ENCODE measurements at regions not wholly inside any gene's neighbourhood (a gene's known extent, or its start where the extent isn't known, plus 50 kb on each side); places are given as distances from the start of the nearest gene placed in this dataset.

DNA sequence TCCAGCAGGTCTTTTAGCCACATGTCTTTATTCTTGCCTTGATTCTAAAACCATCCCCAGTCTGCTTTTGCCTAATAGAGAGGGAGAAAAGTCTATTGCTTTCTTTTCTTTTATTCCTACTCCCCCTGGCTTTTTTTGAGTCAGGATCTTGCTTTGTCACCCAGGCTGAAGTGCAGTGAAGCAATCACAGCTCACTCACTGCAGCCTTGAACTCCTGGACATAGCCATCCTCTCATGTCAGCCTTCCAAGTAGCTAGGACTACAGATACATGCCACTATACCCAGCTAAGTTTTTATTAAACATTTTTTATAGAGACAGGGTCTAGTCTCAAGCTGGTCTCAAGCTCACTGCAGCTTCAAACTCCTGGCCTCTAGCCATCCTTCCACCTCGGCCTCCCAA lies 72.5 kb upstream of the PAXBP1 start:
- H3K9me3 ChIP-seq (ENCODE audit: low read length) = no peaks in the 10 kb centered on the region
- no peak overlapping the region for H3K4me3 ChIP-seq (ENCODE audit: low read depth, low read length, poor library complexity, severe bottlenecking)
- H3K79me2 ChIP-seq (ENCODE audit: insufficient read depth, low read length) = no peaks in the 10 kb centered on the region
- H3K4me1 ChIP-seq (ENCODE audit: insufficient read depth, low read length, severe bottlenecking) = no peaks in the 10 kb centered on the region
- no peak overlapping the region for H3K27ac ChIP-seq (ENCODE audit: low read depth, low read length, poor library complexity, severe bottlenecking)
- no peaks in the 10 kb centered on the region for H3K27me3 ChIP-seq (ENCODE audit: insufficient read depth, low read length)
- no peaks in the 10 kb centered on the region for H3K9me2 ChIP-seq (ENCODE audit: low read depth, low read length)
- H3K4me2 ChIP-seq (ENCODE audit: low read length) = no peak overlapping the region
- no peak overlapping the region for H3K9ac ChIP-seq (ENCODE audit: low read length)
- no peaks in the 10 kb centered on the region for H3F3A ChIP-seq (ENCODE audit: insufficient read depth, low read length)
- TF ChIP-seq CTCF (IDR thresholded peaks at IDR 0.05; ENCODE audit: low read length) = no peak
- TF ChIP-seq EZH2 (IDR thresholded peaks at IDR 0.05; ENCODE audit: borderline replicate concordance, low read length) = no peak
- no peaks in the 10 kb centered on the region for H4K20me1 ChIP-seq (ENCODE audit: insufficient read depth, low read length)
- no peaks in the 10 kb centered on the region for H3K36me3 ChIP-seq (ENCODE audit: insufficient read depth, low read length)
- no peak overlapping the region for H2AFZ ChIP-seq (ENCODE audit: low read length)

- no peaks in the 10 kb centered on the region for H3K36me3 ChIP-seq (ENCODE audit: insufficient read depth, low read length)
- no peaks in the 10 kb centered on the region for H3K4me1 ChIP-seq (ENCODE audit: insufficient read depth, low read length, severe bottlenecking)
- no peaks in the 10 kb centered on the region for H3K79me2 ChIP-seq (ENCODE audit: insufficient read depth, low read length)
- no peak overlapping the region for H3K4me2 ChIP-seq (ENCODE audit: low read length)
- H3K9me3 ChIP-seq (ENCODE audit: low read length) = no peaks in the 10 kb centered on the region
- TF ChIP-seq EZH2 (IDR thresholded peaks at IDR 0.05; ENCODE audit: borderline replicate concordance, low read length) = no peak
- TF ChIP-seq CTCF (IDR thresholded peaks at IDR 0.05; ENCODE audit: low read length) = no peak
- no peaks in the 10 kb centered on the region for H3F3A ChIP-seq (ENCODE audit: insufficient read depth, low read length)
- H3K4me3 ChIP-seq (ENCODE audit: low read depth, low read length, poor library complexity, severe bottlenecking) = no peak overlapping the region
- H2AFZ ChIP-seq (ENCODE audit: low read length) = no peak overlapping the region
- no peaks in the 10 kb centered on the region for H3K27me3 ChIP-seq (ENCODE audit: insufficient read depth, low read length)
- H3K9ac ChIP-seq (ENCODE audit: low read length) = no peak overlapping the region
- H4K20me1 ChIP-seq (ENCODE audit: insufficient read depth, low read length) = no peaks in the 10 kb centered on the region
- no peak overlapping the region for H3K27ac ChIP-seq (ENCODE audit: low read depth, low read length, poor library complexity, severe bottlenecking)
- H3K9me2 ChIP-seq (ENCODE audit: low read depth, low read length) = no peaks in the 10 kb centered on the region
These were observed 73.3 kb upstream of the PAXBP1 start for GRCh38 chr21:32844653-32845436.

- Histone ChIP-seq H3K9me2 (ENCODE audit: low read depth, low read length) (no peaks in the 10 kb centered on the region), H3F3A (ENCODE audit: insufficient read depth, low read length) (no peaks in the 10 kb centered on the region), H3K4me1 (ENCODE audit: insufficient read depth, low read length, severe bottlenecking) (no peaks in the 10 kb centered on the region), H3K79me2 (ENCODE audit: insufficient read depth, low read length) (no peaks in the 10 kb centered on the region), H3K36me3 (ENCODE audit: insufficient read depth, low read length) (no peaks in the 10 kb centered on the region), H3K9ac (ENCODE audit: low read length) (no peak overlapping the region), H3K4me2 (ENCODE audit: low read length) (no peak overlapping the region), H4K20me1 (ENCODE audit: insufficient read depth, low read length) (no peaks in the 10 kb centered on the region), H3K27me3 (ENCODE audit: insufficient read depth, low read length) (no peaks in the 10 kb centered on the region; the same call in 1 of the 2 replicates), H3K9me3 (ENCODE audit: low read length) (peaks cover 8% of the 10 kb centered on the region; the same call in 1 of the 2 replicates), H2AFZ (ENCODE audit: low read length) (no peak overlapping the region), H3K27ac (ENCODE audit: low read depth, low read length, poor library complexity, severe bottlenecking) (no peak overlapping the region), H3K4me3 (ENCODE audit: low read depth, low read length, poor library complexity, severe bottlenecking) (no peak overlapping the region)
- no peak for TF ChIP-seq EZH2 (IDR thresholded peaks at IDR 0.05; ENCODE audit: borderline replicate concordance, low read length)
- no peak for TF ChIP-seq CTCF (IDR thresholded peaks at IDR 0.05; ENCODE audit: low read length)
These were observed 87.1 kb upstream of the PAXBP1 start for GRCh38 chr21:32858628-32859027.

All from OCI-LY1 (cell line).